ENCODE measurements at regions not wholly inside any gene's neighbourhood (a gene's known extent, or its start where the extent isn't known, plus 50 kb on each side); places are given as distances from the start of the nearest gene placed in this dataset.

DNA sequence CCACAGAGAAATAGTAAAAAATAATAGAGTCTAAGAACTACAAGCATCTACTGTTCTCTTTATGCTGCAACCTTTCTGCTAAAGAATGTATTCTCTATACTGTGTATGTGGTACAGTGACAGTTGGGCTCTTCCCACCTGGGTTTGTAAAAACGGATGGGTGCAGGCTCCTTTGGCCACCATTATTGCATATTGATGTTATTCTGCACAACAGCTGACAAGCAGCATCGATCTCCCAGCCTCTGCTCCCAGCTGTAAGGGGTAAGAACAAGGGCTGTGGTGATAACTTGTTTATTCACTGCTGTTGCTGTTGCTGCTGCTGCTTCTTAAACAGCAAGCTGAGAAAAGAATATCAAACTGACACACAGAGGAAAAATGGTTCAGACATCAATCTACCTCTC is 56.1 kb downstream of the KCNRG start:
- DNase-seq (ENCODE audit: low spot score): no peak

- no peak for DNase-seq (ENCODE audit: low spot score)
These were observed 57.4 kb downstream of the KCNRG start for GRCh38 chr13:50072676-50073075.

DNA sequence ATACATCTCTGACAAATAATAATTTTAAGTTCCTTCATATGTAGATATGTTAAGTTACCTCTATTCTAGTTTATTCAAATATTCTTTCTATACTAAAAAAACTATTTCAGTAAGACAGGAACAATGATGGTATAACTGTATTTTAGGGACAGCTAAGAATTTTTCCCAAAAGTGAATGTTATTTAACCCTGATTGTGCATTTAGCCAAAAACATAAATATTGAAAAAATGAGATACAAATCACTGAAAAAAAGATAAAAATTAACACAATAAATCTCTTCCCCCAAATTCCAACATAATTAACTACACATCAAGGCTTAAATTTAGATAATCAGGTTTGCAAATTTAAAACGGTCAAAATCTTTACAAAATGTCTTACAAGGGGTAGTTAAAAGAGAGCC is 58.1 kb downstream of the KCNRG start:
- no peak for DNase-seq (ENCODE audit: low spot score)

DNA sequence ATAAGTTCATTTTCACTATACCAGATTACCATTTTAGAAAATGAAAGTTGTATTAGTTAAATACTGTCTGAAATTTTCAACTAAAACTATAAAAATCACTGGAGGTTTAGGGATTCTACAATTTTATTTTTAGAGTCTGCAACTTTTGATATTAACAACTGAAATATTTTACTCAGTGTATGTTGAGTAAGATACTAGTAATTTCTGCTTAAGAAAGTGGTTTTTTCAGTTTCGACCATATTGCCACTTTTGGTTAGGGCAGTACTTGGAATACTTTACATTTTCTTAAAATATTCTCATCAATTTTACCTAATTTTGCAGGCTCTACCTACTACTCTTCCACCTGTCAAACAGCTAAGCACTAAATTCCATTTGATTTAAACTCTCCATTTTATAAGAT is 59.6 kb downstream of the KCNRG start:
- no peak for DNase-seq (ENCODE audit: low spot score)

GRCh38 chr13:50075619-50076097 is 60.4 kb downstream of the KCNRG start:
- DNase-seq (ENCODE audit: low spot score): no peak

DNA sequence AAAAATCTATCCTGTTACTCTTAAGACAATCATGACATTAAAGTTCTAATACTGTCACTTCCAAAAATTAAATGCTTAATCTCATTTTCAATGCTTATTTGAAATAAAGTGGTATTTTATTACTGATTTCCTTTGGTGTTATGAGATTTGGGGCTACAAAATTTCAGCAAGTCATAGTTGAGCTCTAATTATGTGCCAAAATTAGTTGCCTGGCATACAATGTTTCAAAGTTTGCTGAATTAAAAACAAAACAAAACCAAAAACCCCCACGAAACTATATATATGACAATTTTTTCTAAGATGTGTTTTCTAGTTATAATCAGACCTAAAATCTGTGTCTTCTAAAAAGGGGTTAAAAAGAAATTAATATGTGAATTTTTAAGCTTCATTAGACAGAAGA is 62.2 kb downstream of the KCNRG start:
- no peak for DNase-seq (ENCODE audit: low spot score)

DNA sequence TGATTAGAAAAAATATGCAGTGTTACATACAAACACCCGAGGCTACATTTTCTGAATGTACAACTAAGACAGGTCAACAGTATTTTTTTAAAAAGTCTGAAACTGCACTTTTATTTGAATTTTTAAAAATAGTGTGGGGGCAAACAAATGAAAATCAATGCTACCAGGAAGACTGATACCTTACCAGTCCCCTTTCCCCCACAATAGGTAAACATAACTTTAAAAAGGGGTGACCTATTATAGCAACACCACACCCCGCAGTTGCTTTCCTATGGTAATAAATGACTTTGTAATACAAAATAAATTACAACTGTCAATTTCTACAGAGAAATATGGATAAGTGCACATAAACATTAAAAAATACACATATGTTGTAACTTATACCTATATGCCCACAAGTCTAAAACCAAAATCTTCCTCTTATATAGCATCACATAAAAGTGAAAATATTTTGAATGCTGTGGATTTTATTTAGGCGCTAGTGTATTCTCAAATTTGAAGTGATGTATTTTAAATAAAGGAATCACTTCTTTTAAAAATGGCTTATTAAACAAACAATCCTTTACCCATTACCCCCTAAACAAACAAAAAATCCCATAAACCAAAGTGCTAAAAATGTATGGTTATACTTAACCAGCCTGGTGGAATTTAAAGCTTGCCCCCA is 63.1 kb downstream of the KCNRG start:
- no peak for DNase-seq (ENCODE audit: low spot score)

GRCh38 chr13:50078895-50079654 is 63.8 kb downstream of the KCNRG start:
- DNase-seq (ENCODE audit: low spot score): no peak

- DNase-seq (ENCODE audit: low spot score): no peak
These were observed 64.5 kb downstream of the KCNRG start for GRCh38 chr13:50079655-50080202.

- peak; percentile 37 for DNase-seq (ENCODE audit: low spot score)
These were observed 65.1 kb downstream of the KCNRG start for GRCh38 chr13:50080203-50080910.

- no peak for DNase-seq (ENCODE audit: low spot score)
These were observed 65.9 kb downstream of the KCNRG start for GRCh38 chr13:50080911-50081678.

DNA sequence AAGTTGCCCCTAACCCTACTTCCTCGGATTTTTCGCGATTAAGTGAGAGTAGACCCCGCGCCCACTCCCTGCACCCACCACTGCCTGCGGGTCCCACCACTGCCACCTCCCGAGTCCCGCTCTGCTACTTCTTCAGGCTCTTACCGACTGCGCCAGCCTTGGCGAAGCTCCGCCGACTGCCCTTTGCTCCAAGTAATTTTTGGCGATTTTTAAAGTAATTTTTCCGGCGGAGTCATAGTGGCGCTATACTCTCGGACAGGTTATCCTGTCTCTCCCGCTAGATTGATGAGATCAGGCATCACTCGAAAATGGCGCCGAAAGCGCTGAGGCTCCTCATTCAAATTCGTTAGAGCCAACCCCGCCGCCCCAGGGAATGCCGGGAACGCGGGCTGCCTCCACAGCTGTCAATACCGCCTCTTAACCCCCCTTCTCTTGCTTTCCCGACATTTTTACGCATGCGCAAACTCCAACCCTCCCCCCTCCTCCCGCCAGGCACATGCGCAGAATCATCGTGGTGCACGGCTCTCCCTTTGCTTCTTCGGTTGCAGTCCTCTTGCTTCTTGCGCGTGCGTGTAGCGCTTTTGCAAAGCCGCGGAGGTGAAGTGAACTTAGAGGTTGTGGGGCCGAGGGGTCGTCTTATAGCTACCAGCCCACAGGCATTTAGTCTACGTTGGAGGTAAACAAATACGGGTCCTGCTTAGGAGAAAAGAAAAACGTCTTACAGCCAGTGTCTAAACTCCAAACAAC is 66.6 kb downstream of the KCNRG start:
- peak; percentile 99 for DNase-seq (ENCODE audit: low spot score)

DNA sequence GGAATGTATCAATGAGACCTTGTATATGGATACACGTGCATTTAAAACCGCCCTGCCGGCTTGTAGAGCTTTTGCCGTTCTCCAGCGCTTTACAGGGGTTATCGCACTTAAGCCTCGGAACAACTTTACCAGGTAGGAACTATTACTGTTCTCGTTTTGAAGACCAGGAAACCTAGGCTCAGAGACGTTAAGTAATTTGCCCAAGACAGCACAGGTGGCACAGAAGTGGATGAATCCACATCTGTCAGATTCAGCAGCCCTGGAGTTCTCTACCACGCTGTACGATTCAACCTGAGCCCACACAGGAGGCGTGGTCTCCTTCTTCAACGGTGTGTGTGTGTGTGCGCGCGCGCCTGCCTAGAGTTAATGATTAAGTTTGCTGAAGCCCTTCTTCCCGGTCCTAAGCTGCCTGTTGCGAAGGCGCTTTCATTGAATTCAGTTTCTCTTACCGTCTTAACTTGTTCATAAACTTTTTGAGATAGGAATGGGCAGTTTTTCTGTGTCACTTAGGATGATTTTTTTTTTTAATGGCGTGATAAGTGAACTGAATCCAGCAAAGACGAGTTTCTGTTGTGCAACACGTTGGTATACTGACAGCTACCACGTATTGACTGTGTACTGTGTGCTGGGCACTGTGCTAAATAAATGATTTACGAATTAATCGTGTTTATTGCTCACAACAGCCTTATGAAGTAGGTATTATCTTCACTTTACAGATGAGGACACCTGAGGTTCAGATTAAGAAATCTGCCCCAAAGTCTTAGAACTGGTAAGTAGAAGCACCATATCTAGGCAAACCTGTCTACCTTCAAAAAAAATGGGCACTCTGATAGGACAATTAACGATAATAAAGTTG is 67.4 kb downstream of the KCNRG start:
- DNase-seq (ENCODE audit: low spot score): peak; percentile 75

- DNase-seq (ENCODE audit: low spot score): peak; percentile 40
These were observed 69.8 kb downstream of the KCNRG start for GRCh38 chr13:50085063-50085462.

- DNase-seq (ENCODE audit: low spot score): no peak
These were observed 74.4 kb downstream of the KCNRG start for GRCh38 chr13:50089633-50090032.

DNA sequence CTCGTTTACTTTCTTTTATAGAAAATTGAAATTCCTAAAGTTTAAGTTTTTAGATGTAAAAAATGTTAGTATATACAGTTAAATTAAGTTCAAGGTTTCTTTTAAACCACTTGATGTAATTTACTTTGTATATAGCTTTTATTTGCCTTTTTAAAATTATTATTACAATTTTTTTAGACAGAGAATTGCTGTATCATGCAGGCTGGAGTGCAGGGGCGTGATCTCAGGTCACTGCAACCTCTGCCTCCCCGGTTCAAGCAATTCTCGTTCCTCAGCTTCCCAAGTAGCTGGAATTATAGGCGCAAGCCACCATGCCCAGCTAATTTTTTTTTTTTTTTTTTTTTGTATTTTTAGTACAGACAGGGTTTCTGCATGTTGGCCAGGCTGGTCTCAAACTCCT is 75.0 kb downstream of the KCNRG start:
- DNase-seq (ENCODE audit: low spot score): no peak

DNA sequence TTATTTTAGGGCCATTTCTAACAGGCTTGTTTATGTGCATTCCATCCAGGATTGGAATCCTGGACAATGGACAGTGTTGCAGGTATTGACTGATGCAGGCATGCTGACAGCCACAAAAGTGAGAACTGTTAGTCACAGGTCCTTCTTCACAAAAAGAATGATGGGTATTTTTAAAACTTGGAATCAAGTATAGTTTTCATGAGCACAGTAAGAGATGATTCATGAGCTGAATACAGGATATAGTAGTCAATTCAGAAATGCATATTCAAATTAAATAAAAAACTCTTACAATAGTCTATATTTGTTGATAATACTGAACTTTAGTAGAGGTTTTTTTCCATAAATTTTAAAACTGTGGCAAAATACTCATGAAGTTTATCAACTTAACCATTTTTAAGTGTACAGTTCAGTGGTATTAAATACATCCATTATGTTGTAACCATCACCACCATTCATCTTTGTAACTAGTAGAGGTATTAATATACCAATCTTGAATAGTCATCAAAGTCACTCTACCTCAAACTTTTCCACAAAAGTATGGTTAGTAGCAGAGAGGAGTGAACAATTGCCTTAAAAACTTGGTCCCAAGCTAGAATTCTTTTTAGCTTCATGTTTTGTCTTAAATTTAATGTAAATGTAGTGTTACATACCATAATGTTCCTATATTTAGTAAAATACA is 79.5 kb downstream of the KCNRG start:
- no peak for DNase-seq (ENCODE audit: low spot score)

DNA sequence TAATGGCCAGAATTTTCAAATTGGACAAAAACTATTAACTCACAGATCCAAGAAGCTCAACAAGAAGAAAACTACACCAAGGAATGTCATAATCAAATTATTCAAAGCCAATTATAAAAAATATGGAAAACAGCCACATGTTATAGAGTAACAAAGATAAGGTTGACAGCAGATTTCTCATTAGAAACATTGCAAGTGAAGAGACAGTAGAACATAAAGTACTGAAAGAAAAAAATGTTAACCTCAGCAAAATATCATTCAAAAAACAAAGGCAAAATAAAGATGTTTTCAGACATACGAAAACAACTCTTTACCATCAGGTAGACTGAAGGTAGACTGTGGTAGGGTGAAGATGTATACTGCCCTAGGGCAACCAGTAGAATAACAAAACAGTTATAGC is 83.4 kb downstream of the KCNRG start:
- DNase-seq (ENCODE audit: low spot score): no peak

DNA sequence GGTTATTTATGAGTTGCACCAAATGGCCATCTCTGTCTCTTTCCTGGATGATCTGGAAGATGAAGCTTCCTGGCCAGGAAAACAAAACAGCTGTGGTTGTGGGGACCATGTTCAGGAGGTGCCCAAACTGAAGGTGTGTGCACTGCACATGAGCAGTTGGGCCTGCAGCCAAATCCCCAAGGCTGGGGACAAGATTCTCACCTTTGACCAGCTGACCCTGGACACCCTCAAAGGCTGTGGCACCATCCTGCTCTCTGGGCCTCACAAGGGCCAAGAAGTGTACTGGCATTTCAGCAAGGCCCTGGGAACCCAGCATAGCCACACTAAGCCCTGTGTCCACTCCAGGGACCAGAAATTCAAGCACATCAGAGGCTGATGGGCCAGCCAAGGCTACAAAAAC is 84.2 kb downstream of the KCNRG start:
- DNase-seq (ENCODE audit: low spot score): no peak

DNA sequence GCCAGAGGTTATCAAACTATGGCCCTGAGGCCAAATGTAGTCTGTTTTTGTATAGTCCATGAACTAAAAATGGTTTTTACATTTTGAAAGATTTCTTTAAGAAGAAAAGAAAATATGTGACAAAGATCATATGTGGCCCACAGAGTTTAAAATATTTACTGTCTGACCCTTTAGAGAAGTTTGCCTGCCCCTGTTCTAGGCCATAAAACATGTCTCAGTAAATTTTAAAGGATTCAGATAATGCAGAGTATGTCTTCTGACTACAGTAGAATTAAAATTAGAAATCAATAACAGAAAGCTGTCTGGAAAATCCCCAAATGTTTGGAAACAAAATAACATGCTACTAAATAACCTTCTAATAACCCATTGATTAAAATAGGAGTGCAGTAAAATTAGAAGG is 86.3 kb downstream of the KCNRG start:
- no peak for DNase-seq (ENCODE audit: low spot score)
